Smooth muscle cell (in vitro differentiated cells): ENCODE measurements at regions not wholly inside any gene's neighbourhood (a gene's known extent, or its start where the extent isn't known, plus 50 kb on each side); places are given as distances from the start of the nearest gene placed in this dataset.

ENCODE experiments used
- DNase-seq: peaks from one replicate; lab custom pipeline; 2025; ENCODE audit not compliant: unreplicated experiment; lab: John Stamatoyannopoulos, UW
- H2AFZ ChIP-seq: fragments of 200-600 bp; sonication (generic); 2 replicates; pipeline ENCODE4 v1.6.0; 2016; ENCODE audit warnings: antibody characterized with exemption, low read depth, mild to moderate bottlenecking
- H3F3A ChIP-seq: fragments of 200-600 bp; sonication (generic); 2 replicates; pipeline ENCODE4 v1.6.0; 2017; ENCODE audit warnings: antibody characterized with exemption, low read depth
- H3K27ac ChIP-seq: fragments of 200-600 bp; sonication (generic); 2 replicates; pipeline ENCODE4 v1.5.1; 2016; ENCODE audit warnings: low read depth, mild to moderate bottlenecking
- H3K27me3 ChIP-seq: fragments of 200-600 bp; sonication (generic); 2 replicates; pipeline ENCODE4 v1.6.1; 2016; ENCODE audit warnings: low read depth, mild to moderate bottlenecking
- H3K36me3 ChIP-seq: fragments of 200-600 bp; sonication (generic); 2 replicates; pipeline ENCODE4 v1.5.1; 2016; ENCODE audit warnings: low read depth
- H3K4me1 ChIP-seq: fragments of 200-600 bp; sonication (generic); 2 replicates; pipeline ENCODE4 v1.5.1; 2016; ENCODE audit warnings: low read depth
- H3K4me2 ChIP-seq: fragments of 200-600 bp; sonication (generic); 2 replicates; pipeline ENCODE4 v1.6.0; 2016; ENCODE audit warnings: mild to moderate bottlenecking
- H3K4me3 ChIP-seq: fragments of 200-600 bp; sonication (generic); 2 replicates; pipeline ENCODE4 v1.5.1; 2016; ENCODE audit warnings: mild to moderate bottlenecking
- H3K79me2 ChIP-seq: fragments of 200-600 bp; sonication (generic); 2 replicates; pipeline ENCODE4 v1.6.0; 2016; ENCODE audit warnings: low read depth, mild to moderate bottlenecking
- H3K9ac ChIP-seq: fragments of 200-600 bp; sonication (generic); 2 replicates; pipeline ENCODE4 v1.6.0; 2016; ENCODE audit warnings: low read depth
- H3K9me3 ChIP-seq: fragments of 200-600 bp; sonication (generic); replicated peaks from 2 replicates; pipeline ENCODE4 v1.5.1; 2016; ENCODE audit warnings: low read depth
- H4K20me1 ChIP-seq: fragments of 200-600 bp; sonication (generic); 2 replicates; pipeline ENCODE4 v1.6.0; 2016; ENCODE audit warnings: low read depth
- CTCF ChIP-seq: fragments of 200-600 bp; sonication (generic); IDR thresholded peaks from 2 replicates; pipeline ENCODE4 v1.5.1; 2017; ENCODE audit warnings: borderline replicate concordance, mild to moderate bottlenecking, antibody characterized with exemption; ENCODE audit not compliant: insufficient read depth, poor library complexity, severe bottlenecking
- WGBS: methylation state at CpG from one replicate; pipeline ENCODE4 v1.1.7; 2016; ENCODE audit warnings: low lambda C conversion rate; 5-methylcytosine and 5-hydroxymethylcytosine counted together

GRCh38 chr1:30125821-30126170 is 597.6 kb downstream of the MATN1 start:
- no peaks in the 10 kb centered on the region for H4K20me1 ChIP-seq
- H3K4me2 ChIP-seq: no peak overlapping the region
- no peaks in the 10 kb centered on the region for H3F3A ChIP-seq
- no peak for DNase-seq
- no peak overlapping the region for H3K4me3 ChIP-seq
- no peaks in the 10 kb centered on the region for H3K79me2 ChIP-seq
- no peak for TF ChIP-seq CTCF
- H2AFZ ChIP-seq: no peak overlapping the region
- no peaks in the 10 kb centered on the region for H3K9me3 ChIP-seq
- H3K27me3 ChIP-seq: peaks cover 49% of the 10 kb centered on the region
- H3K9ac ChIP-seq: no peak overlapping the region
- H3K36me3 ChIP-seq: no peaks in the 10 kb centered on the region
- H3K4me1 ChIP-seq: no peaks in the 10 kb centered on the region
- no peak overlapping the region for H3K27ac ChIP-seq
- WGBS: 81% methylated on average over 3 of the region's 3 CpGs

GRCh38 chr1:30125021-30125820 is 598.2 kb downstream of the MATN1 start:
- H3K4me2 ChIP-seq: no peak overlapping the region
- no peak overlapping the region for H3K27ac ChIP-seq
- no peaks in the 10 kb centered on the region for H3K79me2 ChIP-seq
- no peak for DNase-seq
- H3K27me3 ChIP-seq: peaks cover 44% of the 10 kb centered on the region
- H4K20me1 ChIP-seq: no peaks in the 10 kb centered on the region
- no peak overlapping the region for H2AFZ ChIP-seq
- no peaks in the 10 kb centered on the region for H3K9me3 ChIP-seq
- H3K9ac ChIP-seq: no peak overlapping the region
- WGBS: 89% methylated on average over 8 of the region's 8 CpGs
- no peaks in the 10 kb centered on the region for H3K4me1 ChIP-seq
- H3K36me3 ChIP-seq: no peaks in the 10 kb centered on the region
- no peak for TF ChIP-seq CTCF
- H3K4me3 ChIP-seq: no peak overlapping the region
- no peaks in the 10 kb centered on the region for H3F3A ChIP-seq

GRCh38 chr1:30123896-30124295 is 599.5 kb downstream of the MATN1 start:
- no peak overlapping the region for H2AFZ ChIP-seq
- H3K4me2 ChIP-seq: no peak overlapping the region
- 80% methylated on average over 4 of the region's 4 CpGs for WGBS
- no peaks in the 10 kb centered on the region for H3K4me1 ChIP-seq
- no peaks in the 10 kb centered on the region for H3K79me2 ChIP-seq
- H3K27me3 ChIP-seq: peaks cover 39% of the 10 kb centered on the region
- no peaks in the 10 kb centered on the region for H3F3A ChIP-seq
- no peak for DNase-seq
- no peaks in the 10 kb centered on the region for H3K9me3 ChIP-seq
- H4K20me1 ChIP-seq: no peaks in the 10 kb centered on the region
- no peaks in the 10 kb centered on the region for H3K36me3 ChIP-seq
- TF ChIP-seq CTCF: no peak
- H3K4me3 ChIP-seq: no peak overlapping the region
- H3K9ac ChIP-seq: no peak overlapping the region
- no peak overlapping the region for H3K27ac ChIP-seq

- Histone ChIP-seq H3K9me3 (no peaks in the 10 kb centered on the region), H3K27ac (no peak overlapping the region), H3K9ac (no peak overlapping the region), H3K4me3 (no peak overlapping the region), H3K27me3 (peaks cover 35% of the 10 kb centered on the region), H3K36me3 (no peaks in the 10 kb centered on the region), H3F3A (no peaks in the 10 kb centered on the region), H3K79me2 (no peaks in the 10 kb centered on the region), H3K4me1 (no peaks in the 10 kb centered on the region), H2AFZ (no peak overlapping the region), H4K20me1 (no peaks in the 10 kb centered on the region), H3K4me2 (no peak overlapping the region)
- TF ChIP-seq CTCF: no peak
- DNase-seq: no peak
Measured at GRCh38 chr1:30123036-30123435, 600.3 kb downstream of the MATN1 start.
